CD14-positive monocyte (primary cell): ENCODE measurements at regions not wholly inside any gene's neighbourhood (a gene's known extent, or its start where the extent isn't known, plus 50 kb on each side); places are given as distances from the start of the nearest gene placed in this dataset.
A peak's percentile ranks its signal among the peaks of the same experiment; 100 is the strongest.

Experiments used
- DNase-seq, 3 donors: peaks; one replicate each; pipeline ENCODE4 v3.0.0-alpha.2; 2011 to 2022
- H2AFZ ChIP-seq: 2 replicates; pipeline ENCODE4 v1.6.0; 2012; ENCODE audit warnings: mild to moderate bottlenecking, low read depth, low read length, inconsistent platforms; ENCODE audit not compliant: insufficient read depth, poor library complexity, severe bottlenecking
- H3K27ac ChIP-seq, 2 donors: 1 replicate in 1 of 2; 2 replicates in 1 of 2; pipeline ENCODE4 v1.5.1; 2012 to 2013; ENCODE audit warnings: low read length in 2 of 2, control low read depth in 1 of 2, inconsistent platforms in 1 of 2, low read depth in 1 of 2, mild to moderate bottlenecking in 1 of 2
- H3K27me3 ChIP-seq, 2 donors: one replicate each; pipeline versions ENCODE4 v1.6.0 to v1.6.1; 2011 to 2013; ENCODE audit warnings: low read length in 2 of 2; ENCODE audit not compliant: control insufficient read depth in 2 of 2, insufficient read depth in 2 of 2
- H3K36me3 ChIP-seq, 2 donors: replicated peaks in 1 of 2; 1 replicate in 1 of 2; 2 replicates in 1 of 2; pipeline versions ENCODE4 v1.5.1 to v1.6.1; 2012 to 2013; ENCODE audit warnings: low read length in 2 of 2, control low read depth in 1 of 2, inconsistent platforms in 1 of 2, mild to moderate bottlenecking in 1 of 2; ENCODE audit not compliant: insufficient read depth in 2 of 2, control insufficient read depth in 1 of 2
- H3K4me1 ChIP-seq, 2 donors: 1 replicate in 1 of 2; 2 replicates in 1 of 2; pipeline versions ENCODE4 v1.5.1 to v1.6.1; 2012 to 2013; ENCODE audit warnings: low read length in 2 of 2, control low read depth in 1 of 2, inconsistent platforms in 1 of 2, mild to moderate bottlenecking in 1 of 2, moderate library complexity in 1 of 2; ENCODE audit not compliant: insufficient read depth in 2 of 2, control insufficient read depth in 1 of 2
- H3K4me2 ChIP-seq: replicated peaks from 2 replicates; pipeline ENCODE3; 2012; ENCODE audit warnings: low read length, moderate library complexity, mild to moderate bottlenecking; ENCODE audit not compliant: poor library complexity, severe bottlenecking; ENCODE audit errors: extremely low read depth
- H3K4me3 ChIP-seq, 3 experiments: fragments of 200-600 bp in 1 of 3; sonication (generic) in 1 of 3; replicated peaks in 1 of 3; 1 replicate in 2 of 3; 2 replicates in 1 of 3; pipeline ENCODE4 v1.5.1; 2011 to 2013; ENCODE audit warnings: low read length in 3 of 3, mild to moderate bottlenecking in 3 of 3, control low read depth in 2 of 3, low read depth in 2 of 3, inconsistent platforms in 1 of 3, moderate library complexity in 1 of 3
- H3K79me2 ChIP-seq: 2 replicates; pipeline ENCODE4 v1.6.0; 2012; ENCODE audit warnings: mild to moderate bottlenecking, control low read depth, inconsistent platforms, low read length, moderate library complexity; ENCODE audit not compliant: insufficient read depth
- H3K9ac ChIP-seq: 2 replicates; pipeline ENCODE4 v1.6.0; 2017; ENCODE audit warnings: low read length, mild to moderate bottlenecking; ENCODE audit not compliant: insufficient read depth, poor library complexity, severe bottlenecking
- H3K9me3 ChIP-seq, 2 donors: replicated peaks in 1 of 2; 1 replicate in 1 of 2; 2 replicates in 1 of 2; pipeline versions ENCODE4 v1.5.1 to v1.6.1; 2012 to 2013; ENCODE audit warnings: low read length in 2 of 2, control low read depth in 1 of 2; ENCODE audit not compliant: control insufficient read depth in 1 of 2, insufficient read depth in 1 of 2
- H4K20me1 ChIP-seq: 2 replicates; pipeline ENCODE4 v1.6.0; 2012; ENCODE audit warnings: mild to moderate bottlenecking, low read length, control low read depth, moderate library complexity; ENCODE audit not compliant: insufficient read depth
- H3K27ac Mint-ChIP-seq, 7 donors: one replicate each; pipeline ENCODE4 v1.8.0; 2020; ENCODE audit warnings: mild to moderate bottlenecking in 7 of 7, mixed read lengths in 7 of 7, moderate library complexity in 6 of 7, inconsistent platforms in 2 of 7
- H3K27me3 Mint-ChIP-seq, 3 donors: one replicate each; pipeline ENCODE4 v1.8.0; 2021 to 2022; ENCODE audit warnings: low read depth in 3 of 3, mild to moderate bottlenecking in 3 of 3, mixed read lengths in 3 of 3, moderate library complexity in 3 of 3, inconsistent platforms in 1 of 3
- H3K36me3 Mint-ChIP-seq, 2 donors: one replicate each; pipeline ENCODE4 v1.8.0; 2020; ENCODE audit warnings: mixed read lengths in 2 of 2, inconsistent platforms in 1 of 2, mild to moderate bottlenecking in 1 of 2
- H3K4me1 Mint-ChIP-seq: one replicate; pipeline ENCODE4 v1.8.0; 2020; ENCODE audit warnings: mild to moderate bottlenecking, mixed read lengths
- H3K4me3 Mint-ChIP-seq, 2 donors: one replicate each; pipeline ENCODE4 v1.8.0; 2020; ENCODE audit warnings: mild to moderate bottlenecking in 2 of 2, mixed read lengths in 2 of 2, moderate library complexity in 1 of 2
- H3K9me3 Mint-ChIP-seq, 7 donors: one replicate each; pipeline ENCODE4 v1.8.0; 2020 to 2022; ENCODE audit warnings: mixed read lengths in 7 of 7, mild to moderate bottlenecking in 6 of 7, moderate library complexity in 6 of 7, inconsistent platforms in 2 of 7
- CTCF ChIP-seq: fragments of 200-600 bp; IDR thresholded peaks from one replicate; pipeline ENCODE4 v1.8.0; 2022; ENCODE audit warnings: antibody characterized with exemption, mild to moderate bottlenecking
- WGBS: methylation state at CpG from one replicate; pipeline ENCODE4 v1.1.5; 2013; ENCODE audit warnings: missing lambda C conversion rate; ENCODE audit not compliant: insufficient coverage; 5-methylcytosine and 5-hydroxymethylcytosine counted together
- intact Hi-C, 2 donors: fragments of 100-400 bp; cut with micrococcal nuclease; formaldehyde crosslinking; loops; one replicate each; pipeline versions ENCODE4 v1.15.0 to v1.15.1; 2023

- H3K4me1 Mint-ChIP-seq = no peaks in the 10 kb centered on the region
- peaks cover 49 to 59% (median 58%) of the 10 kb centered on the region in 3 donors for H3K27me3 Mint-ChIP-seq
- H3K27me3 ChIP-seq = peaks cover 28 to 55% of the 10 kb centered on the region in 2 donors
- no peaks in the 10 kb centered on the region for H3K79me2 ChIP-seq
- H2AFZ ChIP-seq = no peak overlapping the region
- H3K9me3 Mint-ChIP-seq = peaks cover 0 to 4% (median 0%) of the 10 kb centered on the region in 7 donors
- no peak overlapping the region for H3K4me3 ChIP-seq
- H4K20me1 ChIP-seq = no peaks in the 10 kb centered on the region
- peaks cover 0 to 11% of the 10 kb centered on the region in 2 donors for H3K9me3 ChIP-seq
- H3K4me2 ChIP-seq = no peak overlapping the region
- H3K4me3 Mint-ChIP-seq = peak overlapping the region in 1 of 2 donors; percentile 46
- H3K9ac ChIP-seq = no peak overlapping the region
- H3K27ac Mint-ChIP-seq = no peak overlapping the region
- WGBS = 89% methylated on average over 9 of the region's 19 CpGs
- no peak for TF ChIP-seq CTCF
- H3K36me3 ChIP-seq = no peaks in the 10 kb centered on the region
- intact Hi-C loops = no loop called here
- no peak overlapping the region for H3K27ac ChIP-seq
- no peaks in the 10 kb centered on the region for H3K4me1 ChIP-seq
- DNase-seq = no peak
- no peaks in the 10 kb centered on the region for H3K36me3 Mint-ChIP-seq
Measured at GRCh38 chr2:120439637-120440384, 93.9 kb downstream of the INHBB start.

GRCh38 chr2:120440521-120441350, 94.8 kb downstream of the INHBB start:
- H3K4me1 ChIP-seq = no peaks in the 10 kb centered on the region
- no peak overlapping the region for H3K27ac ChIP-seq
- no peak overlapping the region for H2AFZ ChIP-seq
- H3K27ac Mint-ChIP-seq = no peak overlapping the region
- H3K4me1 Mint-ChIP-seq = no peaks in the 10 kb centered on the region
- H3K4me3 ChIP-seq = no peak overlapping the region
- peaks cover 0 to 4% (median 0%) of the 10 kb centered on the region in 7 donors for H3K9me3 Mint-ChIP-seq
- no peak for DNase-seq
- no peaks in the 10 kb centered on the region for H3K79me2 ChIP-seq
- H3K9me3 ChIP-seq = peaks cover 0 to 11% of the 10 kb centered on the region in 2 donors
- H3K36me3 Mint-ChIP-seq = no peaks in the 10 kb centered on the region
- TF ChIP-seq CTCF = no peak
- H3K36me3 ChIP-seq = no peaks in the 10 kb centered on the region
- intact Hi-C loops = no loop called here
- peaks cover 48 to 66% (median 58%) of the 10 kb centered on the region in 3 donors for H3K27me3 Mint-ChIP-seq
- peaks cover 28 to 59% of the 10 kb centered on the region in 2 donors for H3K27me3 ChIP-seq
- H3K4me2 ChIP-seq = no peak overlapping the region
- WGBS = 87% methylated on average over 13 of the region's 17 CpGs
- H3K4me3 Mint-ChIP-seq = peak overlapping the region in 1 of 2 donors; percentile 71
- no peaks in the 10 kb centered on the region for H4K20me1 ChIP-seq
- no peak overlapping the region for H3K9ac ChIP-seq
